NCI-H82 (cell line): ENCODE measurements at regions not wholly inside any gene's neighbourhood (a gene's known extent, or its start where the extent isn't known, plus 50 kb on each side); places are given as distances from the start of the nearest gene placed in this dataset.
"Not testable (repeated sequence)": the region's sequence is repeated elsewhere in the genome, so short reads cannot be mapped to it uniquely, and the experiment has no call there.

Experiments used
- DNase-seq: peaks from one replicate; lab custom pipeline; 2025; lab: John Stamatoyannopoulos, UW

GRCh38 chr5:71771191-71771590, 52.1 kb downstream of the CARTPT start:
- no peak for DNase-seq

DNA sequence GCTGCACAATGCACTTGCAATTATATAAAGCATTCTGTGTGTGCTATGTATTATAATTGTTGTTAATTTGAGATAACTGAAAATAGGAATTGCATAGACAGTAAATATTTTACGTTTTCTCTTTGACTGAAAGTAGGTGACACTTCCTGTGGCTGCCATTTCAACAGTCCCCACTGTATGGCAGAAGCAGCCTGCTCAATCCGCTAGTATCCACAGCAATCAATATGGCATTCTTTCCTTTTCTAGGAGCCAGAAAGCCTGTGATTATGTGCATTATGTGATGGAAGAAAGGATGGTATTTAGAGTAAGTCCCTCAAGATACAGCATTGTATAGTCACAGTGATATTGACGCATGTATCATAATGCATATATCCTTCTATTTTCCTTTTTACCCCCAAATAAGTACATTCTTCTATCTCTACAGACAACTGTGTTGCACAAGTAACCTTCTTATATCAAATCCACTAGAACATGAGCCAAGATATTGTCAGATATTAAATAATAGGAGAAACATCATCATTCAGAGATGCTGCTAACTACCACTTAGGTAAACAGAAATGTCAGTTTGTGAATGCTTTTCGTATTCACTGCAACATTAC, 59.7 kb downstream of the CARTPT start:
- DNase-seq, result peak; percentile 59

DNA sequence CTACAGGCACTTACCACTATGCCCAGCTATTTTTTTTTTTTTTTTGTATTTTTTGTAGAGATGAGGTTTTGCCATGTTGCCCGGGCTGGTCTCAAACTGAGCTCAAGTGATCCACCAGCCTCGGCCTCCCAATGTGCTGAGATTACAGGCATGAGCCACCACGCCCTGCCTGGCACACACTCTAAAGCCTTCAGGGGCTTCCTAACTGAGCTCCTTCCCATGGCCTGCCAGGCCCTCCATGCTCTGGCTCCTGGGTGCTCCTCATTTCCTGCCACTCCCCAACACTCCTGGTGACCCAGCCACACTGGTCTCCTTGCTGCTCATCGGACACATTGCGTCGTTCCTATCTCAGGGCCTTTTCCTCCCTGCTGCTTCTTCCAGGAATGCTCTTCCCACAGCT, 61.5 kb downstream of the CARTPT start:
- no peak for DNase-seq

DNA sequence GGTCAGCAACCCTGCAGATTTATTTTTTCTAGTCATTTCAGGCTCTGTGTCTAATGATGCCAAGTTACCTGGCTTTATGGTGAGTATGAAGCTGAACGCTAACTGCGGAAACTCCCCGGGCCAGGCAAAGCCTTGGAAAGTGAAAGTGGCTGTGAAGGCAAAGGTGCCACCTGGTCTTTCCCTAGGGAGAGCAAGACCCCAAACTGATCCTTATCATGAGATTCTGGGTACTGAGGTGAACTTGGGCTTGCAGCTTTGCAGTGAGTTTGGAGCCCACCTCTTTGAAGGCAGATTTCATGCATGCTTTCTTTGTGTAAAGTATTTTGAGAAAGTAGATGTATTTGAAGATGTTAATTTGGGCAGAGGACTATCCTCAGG, 63.3 kb downstream of the CARTPT start:
- no peak for DNase-seq

DNA sequence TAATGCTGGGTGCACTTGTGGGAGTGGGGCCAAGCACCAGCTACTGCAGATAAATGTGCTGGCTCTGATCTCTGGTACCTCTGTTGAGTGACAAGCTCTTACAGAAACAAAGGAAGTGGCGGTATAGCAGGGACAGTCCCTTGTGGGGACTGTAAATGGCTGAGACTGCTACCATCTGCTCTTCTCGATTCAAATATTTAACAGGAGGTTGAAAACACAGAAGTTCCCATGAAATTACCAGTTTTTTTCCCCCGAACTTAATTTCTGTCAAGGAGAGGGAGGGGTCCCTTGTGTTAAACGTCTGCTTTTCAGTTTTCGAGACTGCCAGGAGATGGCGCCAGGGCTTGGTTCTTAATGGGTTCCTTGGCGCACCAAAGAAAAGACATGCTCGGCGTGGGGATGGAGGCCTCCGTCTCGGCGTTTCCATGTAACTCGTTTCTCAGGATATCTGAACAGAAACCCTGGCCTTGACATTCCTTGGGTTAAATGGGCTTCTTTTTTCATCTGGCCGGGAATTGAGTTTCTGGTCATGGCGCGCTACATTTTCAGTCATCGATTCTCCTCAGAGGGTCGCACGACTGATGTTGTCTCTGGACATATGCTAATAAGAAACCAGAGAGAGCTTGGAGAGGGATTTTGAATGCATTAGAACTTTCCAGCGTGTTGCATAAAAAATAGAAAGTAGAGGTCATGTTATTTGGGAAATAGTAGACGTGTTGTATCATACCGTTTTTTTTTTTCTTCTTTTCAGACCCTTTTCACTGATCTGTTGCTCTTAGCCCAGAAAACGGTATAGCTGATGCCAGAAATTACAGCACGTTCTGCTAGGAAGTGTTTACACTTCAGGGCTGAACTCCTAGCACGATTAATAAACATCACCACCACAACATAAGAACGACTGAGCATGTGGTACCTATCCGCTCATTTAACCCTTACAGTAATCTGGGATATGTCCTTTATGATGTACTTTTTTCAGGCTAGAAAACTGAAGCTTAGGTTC, 64.0 kb downstream of the CARTPT start:
- peak; percentile 87 for DNase-seq

DNA sequence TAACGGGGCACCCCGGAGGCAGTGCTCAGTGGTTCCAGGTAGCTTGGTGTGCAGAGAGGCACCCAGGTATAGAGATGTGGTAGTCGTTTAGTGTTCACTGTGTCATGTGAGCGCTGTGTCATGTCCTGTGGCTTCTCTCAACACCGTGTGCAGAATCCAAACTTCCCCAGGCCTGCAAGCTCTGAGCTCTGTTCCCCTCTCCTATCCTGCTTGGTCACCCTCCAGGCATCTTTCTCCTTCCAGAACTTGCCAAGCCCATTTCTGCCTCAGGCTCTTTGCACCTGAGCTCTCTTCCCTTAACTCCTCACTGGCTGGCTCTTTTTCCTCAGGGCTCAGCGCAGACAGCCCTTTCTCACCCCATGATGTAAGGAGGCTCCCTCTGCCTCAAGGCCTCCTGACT, 64.8 kb downstream of the CARTPT start:
- DNase-seq, result no peak

DNA sequence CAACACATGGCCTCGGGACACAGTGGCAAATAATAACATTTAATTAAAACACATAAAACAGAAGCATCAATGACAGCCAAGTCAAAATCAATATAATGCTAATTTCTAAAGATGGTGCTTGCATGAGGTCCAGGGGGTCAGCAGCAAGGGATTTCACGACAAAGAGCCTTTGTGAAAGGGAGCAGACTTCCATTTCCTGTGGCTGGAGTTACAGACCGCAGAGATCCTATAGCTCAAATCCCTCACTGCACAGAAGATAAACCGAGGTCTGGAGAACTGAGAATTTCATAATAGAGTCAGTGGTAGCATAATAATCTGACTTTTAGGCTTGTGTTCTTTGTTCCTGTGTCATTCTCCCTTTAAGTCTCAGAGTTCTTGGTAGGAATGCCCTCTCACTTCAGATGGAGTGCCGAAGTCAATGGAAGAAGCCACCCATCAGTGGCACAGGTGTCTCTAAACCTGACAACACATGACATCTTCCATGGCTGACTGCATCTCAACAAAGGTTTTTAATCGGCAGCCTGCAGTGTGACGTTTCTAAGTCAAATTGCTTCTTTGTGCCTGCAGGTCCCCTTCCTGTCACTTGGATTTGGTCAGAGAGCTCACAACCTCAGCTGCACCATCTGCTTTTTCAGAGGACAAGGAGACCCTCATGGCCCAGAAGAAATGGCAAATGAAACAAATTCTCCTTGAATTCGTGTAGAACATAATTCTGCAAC, 67.4 kb downstream of the CARTPT start:
- DNase-seq, result no peak

- DNase-seq, result no peak
Measured at GRCh38 chr5:71788794-71789193, 69.7 kb downstream of the CARTPT start.

DNA sequence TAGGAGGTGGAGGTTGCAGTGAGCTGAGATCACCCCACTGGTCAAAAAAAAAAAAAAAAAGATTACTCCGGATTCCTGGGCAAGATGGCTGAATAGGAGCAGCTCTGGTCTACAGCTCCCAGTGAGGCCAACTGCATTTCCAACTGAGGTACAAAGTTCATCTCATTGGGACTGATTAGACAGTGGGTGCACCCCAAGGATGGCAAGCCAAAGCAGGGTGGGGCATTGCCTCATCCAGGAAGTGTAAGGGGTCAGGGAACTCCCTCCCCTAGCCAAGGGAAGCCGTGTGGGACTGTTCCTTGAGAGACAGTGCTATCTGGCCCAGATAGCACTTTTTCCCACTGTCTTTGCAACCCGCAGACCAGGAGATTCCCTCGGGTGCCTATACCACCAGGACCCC, 70.7 kb downstream of the CARTPT start:
- DNase-seq, result no peak

- DNase-seq, result peak; percentile 91
Measured at GRCh38 chr5:71790433-71790832, 71.4 kb downstream of the CARTPT start.

GRCh38 chr5:71792041-71792440, 73.0 kb downstream of the CARTPT start:
- DNase-seq, result not testable (repeated sequence)

GRCh38 chr5:71794061-71794695, 75.1 kb downstream of the CARTPT start:
- DNase-seq, result no peak

GRCh38 chr5:71802673-71803072, 83.6 kb downstream of the CARTPT start:
- no peak for DNase-seq

DNA sequence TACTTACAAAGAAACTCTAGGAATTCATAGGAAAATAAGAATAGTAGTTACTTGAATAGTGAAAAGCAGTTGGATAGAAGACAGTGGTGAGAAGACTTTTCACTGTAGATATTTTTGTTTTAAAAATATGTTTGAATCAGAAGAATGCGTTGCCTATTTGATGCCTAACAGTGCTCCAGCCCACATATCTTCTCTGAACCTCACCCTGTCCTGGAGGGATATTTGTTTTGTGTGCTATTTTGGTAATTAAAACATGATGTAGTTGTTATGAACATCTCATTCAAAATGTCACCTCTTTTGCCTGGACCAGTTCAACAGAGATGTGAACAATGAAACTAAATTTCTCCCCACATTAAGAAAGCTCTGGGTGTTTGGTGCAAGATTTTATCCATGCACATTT, 87.6 kb downstream of the CARTPT start:
- no peak for DNase-seq

DNA sequence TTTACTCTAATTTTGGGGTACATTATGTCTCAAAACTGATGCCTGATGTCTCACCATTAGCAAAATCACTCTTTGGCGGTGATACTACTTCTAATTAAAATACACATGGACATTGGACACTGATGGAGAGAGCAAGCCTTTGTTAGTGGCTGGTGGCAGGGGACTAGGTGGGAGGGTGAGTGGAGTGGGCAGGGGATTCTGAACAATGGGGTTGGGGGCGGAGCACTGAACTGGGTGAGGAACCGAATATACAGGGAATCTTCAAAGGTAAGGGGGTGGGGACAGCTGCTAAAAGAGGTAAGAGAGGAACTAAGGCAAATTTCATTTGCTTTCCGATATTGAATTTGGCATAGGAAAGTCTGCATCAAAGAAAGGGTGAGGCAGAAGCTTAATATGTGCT, 88.8 kb downstream of the CARTPT start:
- no peak for DNase-seq

DNA sequence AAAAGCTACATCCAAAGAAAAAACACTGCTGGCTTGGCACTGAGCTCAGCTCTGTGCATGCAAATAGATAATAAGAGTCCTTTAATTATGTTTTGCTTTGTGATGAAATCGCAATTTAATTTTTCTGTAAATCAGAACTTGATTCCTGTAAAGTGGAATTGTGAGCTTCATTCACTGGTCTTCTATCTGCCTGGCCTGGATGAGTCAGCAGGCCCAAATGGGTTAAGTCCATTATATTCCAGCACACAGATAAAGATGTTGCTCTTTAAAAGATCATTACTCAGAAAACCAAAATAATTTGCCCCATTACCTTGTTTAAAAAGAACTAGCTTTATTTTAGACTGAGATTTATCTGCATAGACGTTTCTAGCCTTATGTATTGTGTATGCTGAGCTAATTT, 90.4 kb downstream of the CARTPT start:
- DNase-seq, result no peak

DNA sequence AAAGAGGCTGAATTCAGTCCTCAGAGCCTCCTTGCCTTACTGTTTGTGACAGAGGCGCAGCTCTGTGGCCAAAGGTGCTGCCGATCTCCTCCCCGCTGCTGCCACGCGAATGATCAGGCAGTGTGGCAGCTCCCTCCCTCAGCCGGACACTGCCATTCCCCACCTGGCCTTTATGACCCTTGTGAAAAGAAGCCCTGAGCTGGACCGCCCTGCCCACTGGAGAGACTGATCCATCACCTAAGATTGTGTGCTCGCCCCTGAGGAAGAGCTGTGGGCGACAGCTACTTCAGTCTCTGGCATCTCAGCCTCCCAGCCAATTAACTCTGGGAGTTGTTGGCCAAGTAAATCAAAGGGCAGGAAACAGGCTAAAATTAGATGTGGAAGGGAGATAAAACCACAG, 90.9 kb downstream of the CARTPT start:
- DNase-seq, result no peak

DNA sequence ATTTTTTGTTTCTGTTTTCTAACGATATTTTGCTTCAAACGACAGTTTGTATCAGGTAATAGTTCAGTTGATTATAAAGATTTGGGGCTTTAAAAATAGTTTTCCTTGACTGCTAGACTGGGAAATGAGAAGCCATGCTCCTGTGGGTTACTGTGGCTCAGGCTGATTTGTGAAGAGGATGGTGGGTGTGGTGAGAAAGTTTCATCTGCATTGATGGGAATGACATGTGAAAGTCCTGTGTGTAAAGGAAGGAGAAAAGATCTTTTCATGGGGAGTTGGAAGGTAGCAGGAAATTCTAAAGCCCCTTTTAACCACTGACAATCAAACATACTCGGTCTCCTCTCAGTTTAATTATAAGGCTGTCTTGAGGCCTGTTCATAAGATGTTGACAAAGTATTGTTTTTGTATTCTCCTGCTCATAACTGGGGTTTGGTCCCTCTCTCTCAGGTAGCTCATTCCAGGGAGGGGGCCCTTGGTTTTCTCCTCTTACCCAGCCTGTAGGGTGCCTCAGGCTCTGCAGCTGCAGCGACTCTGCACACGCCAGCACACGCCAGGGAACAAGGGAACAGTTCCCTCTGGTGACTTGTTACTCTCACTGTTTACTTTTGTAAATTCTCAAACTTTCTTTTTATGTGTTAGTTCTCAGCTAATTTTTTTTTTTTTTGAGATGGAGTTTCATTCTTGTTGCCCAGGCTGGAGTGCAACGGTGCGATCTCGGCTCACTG, 91.6 kb downstream of the CARTPT start:
- no peak for DNase-seq

GRCh38 chr5:71811779-71812178, 92.7 kb downstream of the CARTPT start:
- DNase-seq, result no peak

- DNase-seq, result no peak
Measured at GRCh38 chr5:71816307-71816706, 97.2 kb downstream of the CARTPT start.

- DNase-seq, result no peak
Measured at GRCh38 chr5:71817891-71818290, 98.8 kb downstream of the CARTPT start.

GRCh38 chr5:71821029-71821428, 102.0 kb downstream of the CARTPT start:
- no peak for DNase-seq
